Stimulated activated CD4-positive, alpha-beta T cell treated with anti-CD3 and anti-CD28 coated beads, Interleukin-15, amount 100 ng/mL, for 24 hours (primary cell): ENCODE measurements at regions not wholly inside any gene's neighbourhood (a gene's known extent, or its start where the extent isn't known, plus 50 kb on each side); places are given as distances from the start of the nearest gene placed in this dataset.
"Not testable (repeated sequence)": the region's sequence is repeated elsewhere in the genome, so short reads cannot be mapped to it uniquely, and the experiment has no call there.

Source experiments
- DNase-seq: peaks from one replicate; pipeline ENCODE4 v3.0.0-alpha.2; 2020

- DNase-seq = no peak
These were observed 534.6 kb upstream of the BRINP1 start for GRCh38 chr9:119903851-119904250.

DNA sequence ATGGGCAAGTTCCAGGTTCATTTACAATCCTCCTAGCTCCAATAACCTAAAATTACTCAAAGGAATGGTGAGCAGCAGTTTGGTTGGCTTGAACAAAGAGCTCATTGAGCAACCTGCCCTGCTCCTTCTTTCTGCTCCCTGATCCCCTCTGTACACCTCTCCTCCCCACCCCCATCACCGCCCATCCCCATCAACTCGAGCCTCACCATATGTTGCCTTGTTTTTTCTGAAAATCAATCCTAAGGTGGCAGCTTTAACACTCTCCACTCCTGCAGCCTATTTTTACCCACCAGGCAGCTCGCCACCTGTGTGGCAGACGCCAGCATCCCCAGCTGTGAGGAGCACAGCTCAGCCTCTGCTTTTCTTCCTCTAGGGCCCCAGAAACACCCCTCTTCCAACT lies 533.4 kb upstream of the BRINP1 start:
- DNase-seq = no peak

- DNase-seq = no peak
These were observed 529.1 kb upstream of the BRINP1 start for GRCh38 chr9:119898316-119898715.

DNA sequence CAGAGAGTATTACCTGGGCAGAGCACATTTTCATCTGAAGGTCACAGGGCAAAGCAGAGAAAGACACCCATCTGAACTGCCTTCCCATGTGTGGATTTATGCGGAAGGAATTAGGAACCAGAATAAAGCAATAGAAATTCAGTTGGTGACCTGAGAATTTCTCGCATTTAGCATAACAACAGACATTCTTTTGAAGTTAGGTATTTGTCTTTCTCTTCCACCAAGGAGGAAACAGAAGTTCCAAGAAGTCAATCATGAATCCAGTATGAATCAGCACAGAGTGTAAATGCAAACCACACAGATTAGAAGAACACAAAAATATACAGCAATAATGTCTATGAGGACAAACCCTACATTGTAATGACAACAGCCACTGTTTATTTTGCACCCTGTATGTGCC lies 515.2 kb upstream of the BRINP1 start:
- no peak for DNase-seq

DNA sequence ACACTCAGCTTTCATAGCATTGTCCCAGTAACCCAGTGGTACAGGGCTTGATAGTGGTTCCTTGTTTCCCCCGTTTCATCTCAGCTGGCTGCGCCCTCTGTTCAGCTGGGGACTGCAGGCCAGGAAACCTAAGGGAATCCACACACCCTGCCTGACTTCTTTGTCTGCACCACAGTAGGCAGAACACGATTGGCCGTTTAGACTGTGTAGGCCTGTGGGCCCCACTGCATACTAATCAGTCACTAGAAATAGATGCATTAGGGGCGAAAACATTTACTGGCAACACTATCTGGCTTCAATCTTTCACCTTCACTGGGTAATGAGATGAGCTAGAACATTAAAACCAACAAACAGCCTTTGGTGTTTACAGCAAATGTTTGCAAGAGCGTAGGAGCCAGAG lies 512.7 kb upstream of the BRINP1 start:
- no peak for DNase-seq

GRCh38 chr9:119880361-119880760 lies 511.1 kb upstream of the BRINP1 start:
- no peak for DNase-seq

GRCh38 chr9:119877306-119877705 lies 508.1 kb upstream of the BRINP1 start:
- no peak for DNase-seq

- no peak for DNase-seq
These were observed 504.6 kb upstream of the BRINP1 start for GRCh38 chr9:119873877-119874276.

DNA sequence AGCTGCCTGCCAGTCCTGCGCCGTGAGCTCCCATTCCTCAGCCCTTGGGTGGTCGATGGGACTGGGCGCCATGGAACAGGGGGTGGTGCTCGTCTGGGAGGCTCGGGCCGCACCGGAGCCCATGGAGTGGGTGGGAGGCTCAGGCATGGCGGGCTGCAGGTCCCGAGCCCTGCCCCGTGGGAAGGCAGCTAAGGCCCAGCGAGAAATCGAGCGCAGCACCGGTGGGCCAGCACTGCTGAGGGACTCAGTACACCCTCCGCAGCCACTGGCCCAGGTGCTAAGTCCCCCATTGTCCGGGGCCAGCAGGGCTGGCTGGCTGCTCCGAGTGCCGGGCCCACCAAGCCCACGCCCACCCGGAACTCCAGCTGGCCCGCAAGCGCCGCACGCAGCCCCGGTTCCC lies 501.0 kb upstream of the BRINP1 start:
- DNase-seq = not testable (repeated sequence)

DNA sequence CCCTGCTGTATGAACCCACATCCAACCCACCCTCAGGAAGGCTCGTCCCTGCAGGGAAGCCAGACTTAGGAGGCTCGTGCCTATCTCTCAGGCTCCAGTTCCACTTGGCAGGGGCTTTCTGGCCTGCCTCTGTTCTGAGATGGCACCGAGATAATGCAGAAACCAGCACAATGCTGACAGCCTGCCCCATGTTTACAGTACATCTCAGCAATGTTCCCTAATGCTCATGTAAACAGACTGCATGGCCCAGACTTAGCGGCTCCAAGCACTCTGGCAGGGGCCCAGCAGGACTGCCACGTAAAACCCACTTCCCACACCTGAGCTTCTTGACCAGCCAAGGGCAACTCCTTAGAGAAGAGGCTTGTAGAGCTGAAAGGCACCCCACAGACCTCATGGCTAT lies 499.5 kb upstream of the BRINP1 start:
- DNase-seq = no peak

DNA sequence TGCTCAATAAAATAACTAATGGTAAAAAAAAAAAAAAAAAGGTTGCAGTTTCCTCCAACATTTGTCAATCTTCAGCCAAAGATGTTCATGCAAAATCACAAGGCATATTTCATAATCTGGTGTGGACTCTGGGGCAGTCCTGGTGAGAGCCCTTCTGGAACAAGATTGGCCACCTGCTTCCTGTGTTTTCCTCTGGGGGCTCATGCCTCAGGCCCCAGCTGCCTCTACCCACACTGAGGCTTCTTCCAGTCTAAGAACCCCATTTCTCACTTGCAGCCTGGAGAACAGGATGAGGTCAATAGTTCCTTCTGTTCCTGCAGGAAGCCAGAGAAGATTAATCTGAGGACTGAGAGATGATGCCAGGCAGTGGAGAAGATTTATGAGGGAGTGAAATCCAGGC lies 492.6 kb upstream of the BRINP1 start:
- no peak for DNase-seq

- no peak for DNase-seq
These were observed 489.9 kb upstream of the BRINP1 start for GRCh38 chr9:119859128-119859527.

DNA sequence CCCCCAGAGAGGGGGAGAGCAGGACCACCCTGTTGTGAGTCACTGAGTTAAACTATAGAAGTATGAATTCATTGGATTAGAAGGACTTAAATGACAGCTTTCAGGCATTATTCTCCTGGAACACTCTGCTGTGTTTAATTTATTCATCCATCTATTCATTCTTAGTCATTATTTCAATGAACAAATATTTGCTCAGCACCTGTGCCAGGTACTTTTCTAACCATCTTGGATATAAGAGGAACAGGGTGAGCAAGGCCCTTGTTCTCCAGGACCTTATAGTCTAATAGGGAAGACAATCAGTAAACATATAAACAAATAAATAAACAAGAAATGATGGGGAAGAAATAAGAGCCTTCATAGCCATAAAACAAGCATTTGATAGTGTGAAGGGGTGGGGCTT lies 483.9 kb upstream of the BRINP1 start:
- DNase-seq = no peak

DNA sequence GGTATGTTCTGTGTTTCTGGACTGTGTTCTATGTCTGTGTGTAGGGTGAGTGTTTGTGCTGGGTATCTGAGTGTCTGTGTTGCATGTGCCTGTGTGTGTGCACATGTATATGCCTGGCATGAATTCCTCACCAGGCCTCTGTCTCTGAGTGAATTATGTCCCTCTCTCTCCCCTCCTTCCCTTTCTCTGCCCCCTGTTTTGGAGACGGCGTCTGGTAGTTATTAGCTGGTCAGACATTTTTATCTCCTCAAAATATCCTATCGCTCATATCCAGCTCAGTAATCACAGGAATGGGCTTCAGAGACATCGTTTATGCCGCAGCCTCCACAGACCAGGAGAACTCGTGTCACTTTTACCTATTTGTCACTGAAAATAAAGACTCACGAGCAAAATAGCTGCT lies 483.2 kb upstream of the BRINP1 start:
- DNase-seq = no peak

DNA sequence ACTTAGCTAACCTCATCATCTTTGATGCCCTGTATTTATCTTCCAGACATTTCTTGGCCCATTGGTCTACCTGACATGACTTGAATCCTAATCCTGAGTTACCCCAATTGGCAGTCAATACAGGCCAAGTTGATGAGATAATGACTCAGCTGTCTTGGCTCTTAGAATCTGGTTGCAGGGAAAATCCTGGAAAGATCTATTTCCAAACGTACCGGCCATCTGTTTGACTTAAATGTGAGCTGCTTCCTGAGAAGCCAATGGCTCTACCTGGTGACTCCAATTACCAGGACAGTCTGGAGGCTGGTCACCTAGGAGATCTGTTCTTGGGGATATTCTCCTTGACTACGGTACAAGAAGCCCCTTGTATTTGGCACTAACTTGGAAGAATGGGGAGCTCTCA lies 475.2 kb upstream of the BRINP1 start:
- no peak for DNase-seq

DNA sequence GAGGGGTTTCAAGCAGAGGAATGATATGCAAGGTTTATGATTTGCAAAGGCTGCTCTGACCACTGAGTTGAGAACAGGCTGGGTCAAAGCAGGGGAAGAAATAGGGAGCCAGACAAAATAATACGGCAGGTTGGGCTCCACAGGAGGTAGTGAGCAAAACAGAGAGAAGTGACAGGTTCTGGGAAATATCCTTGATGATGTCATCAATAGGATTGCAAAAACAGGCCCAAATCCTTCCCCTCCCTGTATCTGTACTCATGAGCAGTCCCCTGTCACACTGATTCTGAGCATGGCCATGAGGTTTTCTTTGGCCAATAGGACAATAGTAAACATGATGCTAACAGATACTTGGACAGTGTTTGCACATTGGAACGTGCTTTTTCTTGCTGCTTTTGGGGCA lies 471.8 kb upstream of the BRINP1 start:
- DNase-seq = no peak

DNA sequence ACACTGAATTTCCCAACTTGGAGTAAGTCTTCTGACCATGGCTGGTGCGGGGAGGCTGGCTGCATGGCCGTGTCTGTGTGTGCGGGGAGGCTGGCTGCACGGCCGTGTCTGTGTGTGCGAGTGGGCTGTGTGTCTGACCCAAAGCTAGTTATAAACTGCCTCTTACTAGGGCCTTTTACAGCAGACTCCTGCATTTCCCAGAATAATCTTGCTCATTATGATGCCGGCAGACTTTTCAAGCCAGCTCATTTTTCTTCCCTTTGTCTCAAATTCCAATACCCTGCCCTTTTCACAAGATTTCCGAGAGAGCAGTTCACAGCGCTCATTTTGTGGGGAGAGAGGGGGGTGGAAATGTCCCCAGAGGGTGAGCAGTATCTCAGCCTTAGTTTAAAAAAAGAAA lies 470.7 kb upstream of the BRINP1 start:
- no peak for DNase-seq

DNA sequence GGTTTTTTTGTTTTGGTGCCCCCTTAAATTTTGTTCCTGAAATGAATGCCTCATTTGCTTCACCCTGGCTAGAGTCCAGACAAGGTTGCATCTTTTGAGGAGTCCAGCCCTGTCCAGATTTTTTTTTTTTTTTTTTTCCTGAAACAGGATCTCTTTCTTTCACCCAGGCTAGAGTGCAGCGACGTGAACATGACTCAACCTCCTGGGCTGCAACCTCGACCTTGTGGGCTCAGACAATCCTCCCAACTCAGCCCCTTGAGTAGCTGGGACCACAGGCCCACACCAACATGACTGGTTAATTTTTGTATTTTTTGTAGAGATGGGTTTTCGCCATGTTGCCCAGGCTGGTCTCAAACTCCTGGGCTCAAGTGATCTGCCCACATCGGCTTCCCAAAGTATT lies 469.0 kb upstream of the BRINP1 start:
- no peak for DNase-seq

- no peak for DNase-seq
These were observed 466.8 kb upstream of the BRINP1 start for GRCh38 chr9:119836036-119836435.

- DNase-seq = no peak
These were observed 464.9 kb upstream of the BRINP1 start for GRCh38 chr9:119834064-119834620.

DNA sequence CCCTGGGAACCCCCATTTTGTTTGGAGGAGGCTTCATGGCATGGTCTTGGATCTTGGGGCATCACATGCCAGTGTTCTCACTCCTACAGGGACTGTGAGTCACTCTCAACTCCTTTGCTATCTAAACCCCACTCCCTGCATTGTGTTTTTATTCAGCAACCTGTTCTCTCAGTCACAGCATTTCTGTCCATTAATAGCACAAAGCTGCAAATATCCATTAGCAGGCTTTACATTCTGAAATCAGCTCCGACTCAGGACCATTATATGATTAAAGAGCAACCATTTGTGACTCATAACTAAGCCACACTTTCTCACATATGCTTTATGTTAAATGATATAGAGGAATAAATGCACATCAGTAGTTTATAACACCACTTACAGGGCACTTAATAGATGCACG lies 462.1 kb upstream of the BRINP1 start:
- no peak for DNase-seq

- DNase-seq = no peak
These were observed 460.5 kb upstream of the BRINP1 start for GRCh38 chr9:119829748-119830147.

- no peak for DNase-seq
These were observed 460.0 kb upstream of the BRINP1 start for GRCh38 chr9:119829186-119829585.

- no peak for DNase-seq
These were observed 458.3 kb upstream of the BRINP1 start for GRCh38 chr9:119827526-119827925.

GRCh38 chr9:119827126-119827525 lies 457.9 kb upstream of the BRINP1 start:
- no peak for DNase-seq
